H9 (cell line): ENCODE measurements at regions not wholly inside any gene's neighbourhood (a gene's known extent, or its start where the extent isn't known, plus 50 kb on each side); places are given as distances from the start of the nearest gene placed in this dataset.

ENCODE experiments used
- DNase-seq: peaks from one replicate; pipeline ENCODE4 v3.0.0-alpha.2; 2017
- H2AFZ ChIP-seq: one replicate; pipeline ENCODE4 v1.6.1; 2013; ENCODE audit warnings: mild to moderate bottlenecking, low read length, control low read depth, moderate library complexity
- H2AK5ac ChIP-seq: 2 replicates; pipeline ENCODE4 v1.6.1; 2013; ENCODE audit warnings: low read length, control low read depth, mixed read lengths; ENCODE audit not compliant: insufficient read length
- H2BK120ac ChIP-seq: one replicate; pipeline ENCODE4 v1.6.1; 2013; ENCODE audit warnings: low read depth, mild to moderate bottlenecking, low read length, control low read depth, inconsistent platforms; ENCODE audit not compliant: poor library complexity, severe bottlenecking
- H2BK12ac ChIP-seq: 2 replicates; pipeline ENCODE4 v1.6.1; 2013; ENCODE audit warnings: low read length, control low read depth, mixed read lengths, low read depth; ENCODE audit not compliant: insufficient read length
- H2BK15ac ChIP-seq: 2 replicates; pipeline ENCODE4 v1.6.1; 2013; ENCODE audit warnings: low read depth, low read length, control low read depth
- H2BK20ac ChIP-seq: one replicate; pipeline ENCODE4 v1.6.1; 2013; ENCODE audit warnings: low read depth, mild to moderate bottlenecking, low read length, control low read depth, inconsistent platforms; ENCODE audit not compliant: poor library complexity, severe bottlenecking
- H2BK5ac ChIP-seq: 2 replicates; pipeline ENCODE4 v1.6.1; 2013; ENCODE audit warnings: low read length, control low read depth, mixed read lengths; ENCODE audit not compliant: insufficient read length
- H3K14ac ChIP-seq: 2 replicates; pipeline ENCODE4 v1.6.1; 2013; ENCODE audit warnings: low read length, control low read depth; ENCODE audit not compliant: insufficient read depth
- H3K18ac ChIP-seq: 2 replicates; pipeline ENCODE4 v1.6.1; 2013; ENCODE audit warnings: low read depth, mild to moderate bottlenecking, mixed read lengths, low read length, control low read depth; ENCODE audit not compliant: insufficient read length
- H3K23ac ChIP-seq: 2 replicates; pipeline ENCODE4 v1.6.1; 2013; ENCODE audit warnings: low read length, control low read depth, mixed read lengths, low read depth; ENCODE audit not compliant: insufficient read length
- H3K23me2 ChIP-seq: 2 replicates; pipeline ENCODE4 v1.6.1; 2013; ENCODE audit warnings: low read depth, mild to moderate bottlenecking, mixed read lengths, low read length, control low read depth; ENCODE audit not compliant: insufficient read length, poor library complexity, severe bottlenecking
- H3K27ac ChIP-seq: 2 replicates; pipeline ENCODE4 v1.5.1; 2013; ENCODE audit warnings: low read length, control low read depth, mixed read lengths, low read depth; ENCODE audit not compliant: insufficient read length
- H3K27me3 ChIP-seq: 2 replicates; pipeline ENCODE4 v1.6.1; 2013; ENCODE audit warnings: low read length, control low read depth, inconsistent platforms; ENCODE audit not compliant: insufficient read depth
- H3K4ac ChIP-seq: 2 replicates; pipeline ENCODE4 v1.6.1; 2013; ENCODE audit warnings: low read depth, mild to moderate bottlenecking, control low read depth, inconsistent platforms, low read length, moderate library complexity
- H3K4me1 ChIP-seq: 2 replicates; pipeline ENCODE4 v1.6.1; 2013; ENCODE audit warnings: low read length, control low read depth, inconsistent platforms; ENCODE audit not compliant: insufficient read depth
- H3K4me2 ChIP-seq: 2 replicates; pipeline ENCODE4 v1.6.1; 2013; ENCODE audit warnings: low read length, control low read depth, mixed read lengths; ENCODE audit not compliant: insufficient read length, insufficient read depth
- H3K56ac ChIP-seq: 2 replicates; pipeline ENCODE4 v1.6.1; 2013; ENCODE audit warnings: low read depth, mild to moderate bottlenecking, mixed read lengths, low read length, control low read depth; ENCODE audit not compliant: insufficient read length
- H3K79me1 ChIP-seq: 2 replicates; pipeline ENCODE4 v1.6.1; 2013; ENCODE audit warnings: low read depth, mild to moderate bottlenecking, moderate library complexity, low read length, control low read depth, inconsistent platforms; ENCODE audit not compliant: insufficient read depth, poor library complexity, severe bottlenecking
- H3K79me2 ChIP-seq: 2 replicates; pipeline ENCODE4 v1.6.1; 2013; ENCODE audit warnings: low read length, control low read depth, inconsistent platforms; ENCODE audit not compliant: insufficient read depth
- H3K9ac ChIP-seq: 2 replicates; pipeline ENCODE4 v1.6.1; 2013; ENCODE audit warnings: low read length, control low read depth, mixed read lengths; ENCODE audit not compliant: insufficient read length; ENCODE audit errors: extremely low read depth
- H3K9me3 ChIP-seq: one replicate; pipeline ENCODE4 v1.6.1; 2013; ENCODE audit warnings: low read depth, low read length, inconsistent platforms; ENCODE audit not compliant: control insufficient read depth
- H3T11ph ChIP-seq: one replicate; pipeline ENCODE4 v1.6.1; 2013; ENCODE audit warnings: mild to moderate bottlenecking, low read length, control low read depth, inconsistent platforms
- H4K20me1 ChIP-seq: one replicate; pipeline ENCODE4 v1.6.1; 2013; ENCODE audit not compliant: control insufficient read depth, insufficient read length, insufficient read depth
- H4K5ac ChIP-seq: 2 replicates; pipeline ENCODE4 v1.6.1; 2013; ENCODE audit warnings: low read depth, mild to moderate bottlenecking, mixed read lengths, low read length, control low read depth; ENCODE audit not compliant: insufficient read length
- H4K8ac ChIP-seq: replicated peaks from 2 replicates; pipeline ENCODE4 v1.6.1; 2013; ENCODE audit warnings: low read length, control low read depth, mixed read lengths, low read depth; ENCODE audit not compliant: insufficient read length
- H4K91ac ChIP-seq: 2 replicates; pipeline ENCODE4 v1.6.1; 2013; ENCODE audit warnings: low read depth, mild to moderate bottlenecking, moderate library complexity, mixed read lengths, low read length, control low read depth; ENCODE audit not compliant: insufficient read length
- H3K27ac Mint-ChIP-seq, 3 experiments: 2 replicates in 2 of 3; 3 replicates in 1 of 3; pipeline ENCODE4 v1.8.0; 2020 to 2021; ENCODE audit warnings: mixed read lengths in 3 of 3, mild to moderate bottlenecking in 1 of 3, moderate library complexity in 1 of 3
- H3K27me3 Mint-ChIP-seq: 2 replicates; pipeline ENCODE4 v1.8.0; 2021; ENCODE audit warnings: low read depth, mild to moderate bottlenecking, moderate library complexity, mixed read lengths
- H3K36me3 Mint-ChIP-seq, 3 experiments: 2 replicates in 2 of 3; 3 replicates in 1 of 3; pipeline ENCODE4 v1.8.0; 2020 to 2021; ENCODE audit warnings: low read depth in 3 of 3, mixed read lengths in 3 of 3; ENCODE audit not compliant: insufficient read depth in 1 of 3
- H3K4me1 Mint-ChIP-seq, 2 experiments: 2 replicates each; pipeline ENCODE4 v1.8.0; 2020; ENCODE audit warnings: mixed read lengths in 2 of 2
- H3K4me3 Mint-ChIP-seq, 2 experiments: 2 replicates in 1 of 2; 3 replicates in 1 of 2; pipeline ENCODE4 v1.8.0; 2020 to 2021; ENCODE audit warnings: mild to moderate bottlenecking in 2 of 2, mixed read lengths in 2 of 2, moderate library complexity in 1 of 2
- H3K9me3 Mint-ChIP-seq, 2 experiments: 2 replicates in 1 of 2; 3 replicates in 1 of 2; pipeline ENCODE4 v1.8.0; 2020; ENCODE audit warnings: mild to moderate bottlenecking in 2 of 2, mixed read lengths in 2 of 2, moderate library complexity in 1 of 2
- CTCF ChIP-seq: fragments of 200-600 bp; sonication (generic); conservative IDR thresholded peaks from 3 replicates; pipeline ENCODE4 v1.8.0; 2021; ENCODE audit warnings: antibody characterized with exemption, mild to moderate bottlenecking
- WGBS: extraction: QIAGEN DNeasy Blood & Tissue Kit; methylation state at CpG from one replicate; pipeline ENCODE4 v1.1.7; 2013; ENCODE audit warnings: missing lambda C conversion rate, low lambda C conversion rate, mixed read lengths; ENCODE audit not compliant: insufficient read length; ENCODE audit errors: extremely low coverage; 5-methylcytosine and 5-hydroxymethylcytosine counted together

DNA sequence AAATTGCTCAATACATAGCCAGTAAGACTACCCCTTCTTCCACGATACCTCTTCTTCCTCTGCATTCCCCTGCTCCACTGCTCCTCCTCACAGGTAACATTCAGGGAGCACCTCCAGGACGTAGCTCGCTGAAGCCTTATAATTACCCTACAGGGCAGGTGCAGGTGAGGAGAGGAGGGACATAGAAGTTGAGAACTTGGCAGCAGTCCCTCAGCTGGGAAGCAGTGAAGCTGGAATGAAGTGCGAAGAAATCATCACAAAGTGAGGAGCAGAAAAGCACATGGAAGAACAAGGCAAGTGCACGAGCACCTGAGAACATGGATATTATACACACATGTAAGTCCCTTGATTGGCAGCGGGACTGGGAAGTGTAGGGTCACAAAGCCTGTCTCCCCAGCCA, 118.2 kb downstream of the HSD17B3 start:
- peak overlapping the region; percentile 44 for H3K18ac ChIP-seq
- Mint-ChIP-seq H3K36me3 (peaks cover 0 to 11% (median 0%) of the 10 kb centered on the region in 3 experiments; a peak in 2 of 7 replicates), H3K4me3 (no peak overlapping the region), H3K9me3 (peaks cover 8 to 11% of the 10 kb centered on the region in 2 experiments), H3K27ac (no peak overlapping the region), H3K27me3 (peaks cover 33% of the 10 kb centered on the region), H3K4me1 (peaks cover 14 to 18% of the 10 kb centered on the region in 2 experiments)
- no peak for TF ChIP-seq CTCF
- no peak overlapping the region for H3K56ac ChIP-seq
- H3K79me2 ChIP-seq = no peaks in the 10 kb centered on the region
- no peak overlapping the region for H2AFZ ChIP-seq
- H3K4ac ChIP-seq = no peak overlapping the region
- no peaks in the 10 kb centered on the region for H3K27me3 ChIP-seq
- H3K14ac ChIP-seq = no peak overlapping the region
- no peak overlapping the region for H2BK120ac ChIP-seq
- no peak overlapping the region for H2BK5ac ChIP-seq
- H3K27ac ChIP-seq = no peak overlapping the region
- no peaks in the 10 kb centered on the region for H3K23me2 ChIP-seq
- H3K4me1 ChIP-seq = peaks cover 4% of the 10 kb centered on the region; the same call in 1 of the 2 replicates
- H4K91ac ChIP-seq = no peak overlapping the region
- H3K4me2 ChIP-seq = no peak overlapping the region
- no peak overlapping the region for H4K8ac ChIP-seq
- no peaks in the 10 kb centered on the region for H4K20me1 ChIP-seq
- no peaks in the 10 kb centered on the region for H3K9me3 ChIP-seq
- DNase-seq = no peak
- 0 out of 2 replicates have a peak overlapping the region, but pooled peaks have one; percentile 72 for H2BK15ac ChIP-seq
- no peak overlapping the region for H4K5ac ChIP-seq
- no peak overlapping the region for H3K9ac ChIP-seq
- no peaks in the 10 kb centered on the region for H3K79me1 ChIP-seq
- H2BK12ac ChIP-seq = no peak overlapping the region
- no peak overlapping the region for H3K23ac ChIP-seq
- H2BK20ac ChIP-seq = no peak overlapping the region
- no peak overlapping the region for H3T11ph ChIP-seq
- H2AK5ac ChIP-seq = no peak overlapping the region
- no CpG with 5 or more reads among the region's 6 CpGs for WGBS
